ENCODE measurements at regions not wholly inside any gene's neighbourhood (a gene's known extent, or its start where the extent isn't known, plus 50 kb on each side); places are given as distances from the start of the nearest gene placed in this dataset.

- in situ Hi-C loops (cut with MboI; ENCODE audit: low sequenced_read_pairs, unreplicated experiment) = no loop called here
- DNase-seq (ENCODE audit: low spot score) = no peak
- TF ChIP-seq, protein P1, sequence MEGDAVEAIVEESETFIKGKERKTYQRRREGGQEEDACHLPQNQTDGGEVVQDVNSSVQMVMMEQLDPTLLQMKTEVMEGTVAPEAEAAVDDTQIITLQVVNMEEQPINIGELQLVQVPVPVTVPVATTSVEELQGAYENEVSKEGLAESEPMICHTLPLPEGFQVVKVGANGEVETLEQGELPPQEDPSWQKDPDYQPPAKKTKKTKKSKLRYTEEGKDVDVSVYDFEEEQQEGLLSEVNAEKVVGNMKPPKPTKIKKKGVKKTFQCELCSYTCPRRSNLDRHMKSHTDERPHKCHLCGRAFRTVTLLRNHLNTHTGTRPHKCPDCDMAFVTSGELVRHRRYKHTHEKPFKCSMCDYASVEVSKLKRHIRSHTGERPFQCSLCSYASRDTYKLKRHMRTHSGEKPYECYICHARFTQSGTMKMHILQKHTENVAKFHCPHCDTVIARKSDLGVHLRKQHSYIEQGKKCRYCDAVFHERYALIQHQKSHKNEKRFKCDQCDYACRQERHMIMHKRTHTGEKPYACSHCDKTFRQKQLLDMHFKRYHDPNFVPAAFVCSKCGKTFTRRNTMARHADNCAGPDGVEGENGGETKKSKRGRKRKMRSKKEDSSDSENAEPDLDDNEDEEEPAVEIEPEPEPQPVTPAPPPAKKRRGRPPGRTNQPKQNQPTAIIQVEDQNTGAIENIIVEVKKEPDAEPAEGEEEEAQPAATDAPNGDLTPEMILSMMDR (IDR thresholded peaks at IDR 0.05; ENCODE audit: borderline replicate concordance, control extremely low read depth, extremely low read depth, insufficient read depth, missing control alignments) = no peak
Observed at GRCh38 chr9:108618906-108619550, 236.8 kb downstream of the ACTL7B start.

- in situ Hi-C loops (cut with MboI; ENCODE audit: low sequenced_read_pairs, unreplicated experiment) = no loop called here
- DNase-seq (ENCODE audit: low spot score) = no peak
- TF ChIP-seq, protein P1 (IDR thresholded peaks at IDR 0.05; ENCODE audit: borderline replicate concordance, control extremely low read depth, extremely low read depth, insufficient read depth, missing control alignments) = no peak
Observed at GRCh38 chr9:108617676-108618075, 238.1 kb downstream of the ACTL7B start.

GRCh38 chr9:108615152-108615551 is 240.6 kb downstream of the ACTL7B start:
- no peak for DNase-seq (ENCODE audit: low spot score)
- TF ChIP-seq, protein P1 (IDR thresholded peaks at IDR 0.05; ENCODE audit: borderline replicate concordance, control extremely low read depth, extremely low read depth, insufficient read depth, missing control alignments) = no peak
- in situ Hi-C loops (cut with MboI; ENCODE audit: low sequenced_read_pairs, unreplicated experiment) = no loop called here

- TF ChIP-seq, protein P1 (IDR thresholded peaks at IDR 0.05; ENCODE audit: borderline replicate concordance, control extremely low read depth, extremely low read depth, insufficient read depth, missing control alignments) = no peak
- DNase-seq (ENCODE audit: low spot score) = no peak
- in situ Hi-C loops (cut with MboI; ENCODE audit: low sequenced_read_pairs, unreplicated experiment) = no loop called here
Observed at GRCh38 chr9:108612513-108612912, 243.3 kb downstream of the ACTL7B start.

DNA sequence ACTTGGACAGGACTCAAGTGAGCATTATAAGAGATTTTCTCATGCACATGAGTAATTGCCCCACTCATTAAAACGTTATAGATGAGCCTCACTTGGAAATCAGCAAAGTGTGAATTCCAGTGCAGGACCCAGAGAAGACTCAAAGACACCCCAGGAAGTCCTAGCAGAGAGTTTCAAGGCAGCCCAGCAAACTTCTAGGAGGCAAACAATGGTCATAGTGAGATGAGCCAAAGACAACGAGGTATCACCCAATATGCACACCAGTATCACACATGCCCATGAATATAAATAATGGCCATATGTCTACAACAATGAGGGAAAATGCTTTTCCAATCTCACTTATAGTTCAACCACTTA is 245.9 kb downstream of the ACTL7B start:
- TF ChIP-seq, protein P1 (IDR thresholded peaks at IDR 0.05; ENCODE audit: borderline replicate concordance, control extremely low read depth, extremely low read depth, insufficient read depth, missing control alignments) = no peak
- in situ Hi-C loops (cut with MboI; ENCODE audit: low sequenced_read_pairs, unreplicated experiment) = no loop called here
- no peak for DNase-seq (ENCODE audit: low spot score)

GRCh38 chr9:108609227-108609896 is 246.4 kb downstream of the ACTL7B start:
- in situ Hi-C loops (cut with MboI; ENCODE audit: low sequenced_read_pairs, unreplicated experiment) = no loop called here
- TF ChIP-seq, protein P1 (IDR thresholded peaks at IDR 0.05; ENCODE audit: borderline replicate concordance, control extremely low read depth, extremely low read depth, insufficient read depth, missing control alignments) = no peak
- DNase-seq (ENCODE audit: low spot score) = no peak
